B cell (primary cell): ENCODE measurements at regions not wholly inside any gene's neighbourhood (a gene's known extent, or its start where the extent isn't known, plus 50 kb on each side); places are given as distances from the start of the nearest gene placed in this dataset.
"Not testable (repeated sequence)": the region's sequence is repeated elsewhere in the genome, so short reads cannot be mapped to it uniquely, and the experiment has no call there.

Experiments used
- EZH2 ChIP-seq: IDR thresholded peaks from 2 replicates; pipeline ENCODE4 v1.6.1; 2012; ENCODE audit warnings: borderline replicate concordance, low read depth, mild to moderate bottlenecking, moderate library complexity, low read length; ENCODE audit not compliant: insufficient read depth, poor library complexity, severe bottlenecking
- TF ChIP-seq, protein P1 (sequence below): fragments of 200-600 bp; IDR thresholded peaks from one replicate; pipeline ENCODE4 v1.8.0; 2022; ENCODE audit warnings: antibody characterized with exemption, mild to moderate bottlenecking

DNA sequence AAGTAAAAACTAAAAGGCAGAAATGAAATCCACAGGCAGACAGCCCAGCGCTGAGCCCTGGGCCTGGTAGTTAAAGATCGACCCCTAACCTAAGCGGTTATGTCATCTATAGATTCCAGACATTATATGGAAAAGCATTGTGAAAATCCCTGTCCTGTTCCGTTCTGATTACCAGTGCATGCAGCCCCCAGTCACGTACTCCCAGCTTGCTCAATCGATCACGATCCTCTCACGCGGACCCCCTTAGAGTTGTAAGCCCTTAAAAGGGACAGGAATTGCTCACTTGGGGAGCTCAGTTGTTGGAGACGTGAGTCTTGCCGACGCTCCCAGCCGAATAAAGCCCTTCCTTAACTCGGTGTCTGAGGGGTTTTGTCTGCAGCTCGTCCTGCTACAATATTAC, 166.8 kb upstream of the TMCC3 start:
- TF ChIP-seq, protein P1, sequence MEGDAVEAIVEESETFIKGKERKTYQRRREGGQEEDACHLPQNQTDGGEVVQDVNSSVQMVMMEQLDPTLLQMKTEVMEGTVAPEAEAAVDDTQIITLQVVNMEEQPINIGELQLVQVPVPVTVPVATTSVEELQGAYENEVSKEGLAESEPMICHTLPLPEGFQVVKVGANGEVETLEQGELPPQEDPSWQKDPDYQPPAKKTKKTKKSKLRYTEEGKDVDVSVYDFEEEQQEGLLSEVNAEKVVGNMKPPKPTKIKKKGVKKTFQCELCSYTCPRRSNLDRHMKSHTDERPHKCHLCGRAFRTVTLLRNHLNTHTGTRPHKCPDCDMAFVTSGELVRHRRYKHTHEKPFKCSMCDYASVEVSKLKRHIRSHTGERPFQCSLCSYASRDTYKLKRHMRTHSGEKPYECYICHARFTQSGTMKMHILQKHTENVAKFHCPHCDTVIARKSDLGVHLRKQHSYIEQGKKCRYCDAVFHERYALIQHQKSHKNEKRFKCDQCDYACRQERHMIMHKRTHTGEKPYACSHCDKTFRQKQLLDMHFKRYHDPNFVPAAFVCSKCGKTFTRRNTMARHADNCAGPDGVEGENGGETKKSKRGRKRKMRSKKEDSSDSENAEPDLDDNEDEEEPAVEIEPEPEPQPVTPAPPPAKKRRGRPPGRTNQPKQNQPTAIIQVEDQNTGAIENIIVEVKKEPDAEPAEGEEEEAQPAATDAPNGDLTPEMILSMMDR = not testable (repeated sequence)
- not testable (repeated sequence) for TF ChIP-seq EZH2
